ENCODE measurements at regions not wholly inside any gene's neighbourhood (a gene's known extent, or its start where the extent isn't known, plus 50 kb on each side); places are given as distances from the start of the nearest gene placed in this dataset.

GRCh38 chr1:244224487-244225430 is 173.7 kb downstream of the ZBTB18 start:
- DNase-seq: peak; percentile 29

- DNase-seq: no peak
Measured at GRCh38 chr1:244226435-244226834, 175.4 kb downstream of the ZBTB18 start.

- DNase-seq: no peak
Measured at GRCh38 chr1:244230470-244230869, 179.4 kb downstream of the ZBTB18 start.

GRCh38 chr1:244231193-244231571 is 180.1 kb downstream of the ZBTB18 start:
- DNase-seq: no peak

GRCh38 chr1:244231572-244232315 is 180.7 kb downstream of the ZBTB18 start:
- DNase-seq: peak; percentile 77

- DNase-seq: peak; percentile 56
Measured at GRCh38 chr1:244234009-244234643, 183.0 kb downstream of the ZBTB18 start.

- no peak for DNase-seq
Measured at GRCh38 chr1:244235157-244235556, 184.1 kb downstream of the ZBTB18 start.

- DNase-seq: no peak
Measured at GRCh38 chr1:244236101-244236500, 185.0 kb downstream of the ZBTB18 start.

- DNase-seq: no peak
Measured at GRCh38 chr1:244236721-244237120, 185.6 kb downstream of the ZBTB18 start.

GRCh38 chr1:244237445-244237844 is 186.4 kb downstream of the ZBTB18 start:
- no peak for DNase-seq

- DNase-seq: no peak
Measured at GRCh38 chr1:244239261-244239770, 188.2 kb downstream of the ZBTB18 start.

- no peak for DNase-seq
Measured at GRCh38 chr1:244241438-244241837, 190.4 kb downstream of the ZBTB18 start.

- no peak for DNase-seq
Measured at GRCh38 chr1:244242446-244242845, 191.4 kb downstream of the ZBTB18 start.

GRCh38 chr1:244246334-244246733 is 195.3 kb downstream of the ZBTB18 start:
- DNase-seq: no peak

- DNase-seq: no peak
Measured at GRCh38 chr1:244248426-244248825, 197.3 kb downstream of the ZBTB18 start.

GRCh38 chr1:244252211-244252610 is 199.5 kb downstream of the ADSS2 start:
- DNase-seq: no peak

- peak; percentile 31 for DNase-seq
Measured at GRCh38 chr1:244254467-244254866, 197.2 kb downstream of the ADSS2 start.

GRCh38 chr1:244255426-244255965 is 196.2 kb downstream of the ADSS2 start:
- DNase-seq: no peak

- DNase-seq: no peak
Measured at GRCh38 chr1:244256086-244256676, 195.5 kb downstream of the ADSS2 start.

GRCh38 chr1:244264163-244264562 is 187.5 kb downstream of the ADSS2 start:
- no peak for DNase-seq

- DNase-seq: no peak
Measured at GRCh38 chr1:244265507-244265906, 186.2 kb downstream of the ADSS2 start.

GRCh38 chr1:244269169-244269568 is 182.5 kb downstream of the ADSS2 start:
- DNase-seq: no peak

GRCh38 chr1:244271004-244271403 is 180.7 kb downstream of the ADSS2 start:
- no peak for DNase-seq

Measured in femur (tissue), 1 donor.